Nephron (organoid): ENCODE measurements at regions not wholly inside any gene's neighbourhood (a gene's known extent, or its start where the extent isn't known, plus 50 kb on each side); places are given as distances from the start of the nearest gene placed in this dataset.

Experiments used
- H3K27ac Mint-ChIP-seq, 3 experiments: 2 replicates each; pipeline ENCODE4 v1.8.0; 2020; ENCODE audit warnings: mixed read lengths in 3 of 3, mild to moderate bottlenecking in 2 of 3, moderate library complexity in 1 of 3
- H3K27me3 Mint-ChIP-seq: 2 replicates; pipeline ENCODE4 v1.8.0; 2021; ENCODE audit warnings: low read depth, mild to moderate bottlenecking, moderate library complexity, mixed read lengths
- H3K36me3 Mint-ChIP-seq: 2 replicates; pipeline ENCODE4 v1.8.0; 2020; ENCODE audit warnings: low read depth, mixed read lengths
- H3K4me1 Mint-ChIP-seq: 2 replicates; pipeline ENCODE4 v1.8.0; 2020; ENCODE audit warnings: mixed read lengths
- H3K4me3 Mint-ChIP-seq, 3 experiments: 2 replicates each; pipeline ENCODE4 v1.8.0; 2020; ENCODE audit warnings: mild to moderate bottlenecking in 3 of 3, mixed read lengths in 3 of 3, moderate library complexity in 2 of 3
- H3K9me3 Mint-ChIP-seq: 2 replicates; pipeline ENCODE4 v1.8.0; 2020; ENCODE audit warnings: mixed read lengths
- CTCF ChIP-seq, 3 experiments: fragments of 200-600 bp; sonication (generic); IDR thresholded peaks; one replicate each; pipeline ENCODE4 v1.5.0; 2021; ENCODE audit warnings: antibody characterized with exemption in 3 of 3; ENCODE audit not compliant: unreplicated experiment in 3 of 3

- Mint-ChIP-seq H3K9me3 (no peaks in the 10 kb centered on the region), H3K4me1 (no peaks in the 10 kb centered on the region), H3K4me3 (no peak overlapping the region), H3K27me3 (no peaks in the 10 kb centered on the region), H3K36me3 (no peaks in the 10 kb centered on the region), H3K27ac (no peak overlapping the region)
- no peak for TF ChIP-seq CTCF (IDR thresholded peaks at IDR 0.05; ENCODE audit: unreplicated experiment in 3 of 3)
These were observed 104.4 kb upstream of the PRL start for GRCh38 chr6:22401206-22401605.

DNA sequence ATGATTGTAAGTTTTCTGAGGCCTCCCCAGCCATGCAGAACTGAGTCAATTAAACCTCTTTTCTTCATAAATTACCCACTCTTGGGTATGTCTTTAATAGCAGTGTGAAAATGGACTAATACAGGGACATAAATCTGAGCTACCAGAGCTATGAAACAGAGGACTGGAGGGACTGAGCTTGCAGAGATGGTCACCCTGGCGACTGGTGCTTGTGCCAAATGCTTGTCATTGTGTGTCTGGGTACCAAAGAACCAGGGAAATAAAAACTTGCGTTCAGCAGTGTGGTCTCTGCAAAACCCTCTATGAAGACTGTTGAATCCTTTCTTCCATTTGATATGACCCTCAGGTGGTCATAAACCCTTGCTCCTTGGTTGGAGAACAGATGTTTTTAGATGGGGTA, 105.1 kb upstream of the PRL start:
- Mint-ChIP-seq H3K27me3 (no peaks in the 10 kb centered on the region), H3K9me3 (no peaks in the 10 kb centered on the region), H3K36me3 (no peaks in the 10 kb centered on the region), H3K27ac (no peak overlapping the region), H3K4me1 (no peaks in the 10 kb centered on the region), H3K4me3 (no peak overlapping the region)
- no peak for TF ChIP-seq CTCF (IDR thresholded peaks at IDR 0.05; ENCODE audit: unreplicated experiment in 3 of 3)

DNA sequence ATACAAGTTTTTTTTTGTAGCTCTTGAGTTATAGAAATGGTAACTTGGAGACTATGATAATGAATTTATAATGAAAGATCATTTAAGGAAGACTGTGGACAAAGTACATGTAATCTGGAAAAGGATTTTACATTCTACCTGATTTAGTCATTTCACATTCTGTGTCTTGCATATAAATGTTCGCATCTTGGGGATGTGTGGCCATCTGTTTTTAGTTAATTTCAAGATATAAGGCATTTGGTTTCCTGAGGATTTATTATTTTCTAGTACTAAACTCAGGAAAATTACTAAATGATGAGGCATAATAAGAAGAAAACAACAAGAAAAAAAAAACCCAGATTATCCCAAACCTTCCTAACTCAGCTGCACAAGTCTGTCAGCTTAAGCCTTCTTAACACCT, 112.7 kb upstream of the PRL start:
- H3K36me3 Mint-ChIP-seq, result no peaks in the 10 kb centered on the region
- H3K4me1 Mint-ChIP-seq, result peaks cover 31% of the 10 kb centered on the region
- peak overlapping the region in 2 of 3 experiments; percentile 13 to 45 for H3K27ac Mint-ChIP-seq
- H3K9me3 Mint-ChIP-seq, result no peaks in the 10 kb centered on the region
- no peaks in the 10 kb centered on the region for H3K27me3 Mint-ChIP-seq
- H3K4me3 Mint-ChIP-seq, result no peak overlapping the region
- TF ChIP-seq CTCF (IDR thresholded peaks at IDR 0.05; ENCODE audit: unreplicated experiment in 3 of 3), result no peak

- Mint-ChIP-seq H3K4me1 (peaks cover 31% of the 10 kb centered on the region), H3K27me3 (no peaks in the 10 kb centered on the region), H3K27ac (peak overlapping the region; percentile 52 to 66 (median 57)), H3K36me3 (no peaks in the 10 kb centered on the region), H3K4me3 (no peak overlapping the region), H3K9me3 (no peaks in the 10 kb centered on the region)
- TF ChIP-seq CTCF (IDR thresholded peaks at IDR 0.05; ENCODE audit: unreplicated experiment in 3 of 3), result no peak
These were observed 114.7 kb upstream of the PRL start for GRCh38 chr6:22411376-22412105.

DNA sequence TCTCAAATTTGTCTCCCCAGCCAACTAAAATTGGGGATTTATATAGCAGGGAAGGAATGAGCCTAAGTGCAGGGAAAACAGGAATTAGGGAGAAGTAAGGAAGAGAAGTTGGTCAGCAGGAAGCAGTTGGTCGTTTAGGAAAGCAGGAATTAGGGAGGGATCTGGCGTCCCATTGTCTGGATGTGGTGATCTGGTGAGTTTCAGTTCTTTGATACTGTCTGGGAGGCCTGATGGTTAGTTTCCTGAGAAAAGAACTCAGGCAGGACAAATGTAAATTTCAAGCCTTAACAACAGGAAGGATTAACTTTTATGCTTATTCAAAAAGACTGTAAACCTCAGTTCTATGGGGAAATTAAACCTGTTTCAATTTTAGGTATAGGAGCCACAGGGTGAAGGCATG, 116.2 kb upstream of the PRL start:
- Mint-ChIP-seq H3K27me3 (no peaks in the 10 kb centered on the region), H3K36me3 (no peaks in the 10 kb centered on the region), H3K4me1 (peaks cover 31% of the 10 kb centered on the region), H3K4me3 (no peak overlapping the region), H3K27ac (peak overlapping the region in 2 of 3 experiments; percentile 21 to 66), H3K9me3 (peaks cover 2% of the 10 kb centered on the region)
- no peak for TF ChIP-seq CTCF (IDR thresholded peaks at IDR 0.05; ENCODE audit: unreplicated experiment in 3 of 3)

DNA sequence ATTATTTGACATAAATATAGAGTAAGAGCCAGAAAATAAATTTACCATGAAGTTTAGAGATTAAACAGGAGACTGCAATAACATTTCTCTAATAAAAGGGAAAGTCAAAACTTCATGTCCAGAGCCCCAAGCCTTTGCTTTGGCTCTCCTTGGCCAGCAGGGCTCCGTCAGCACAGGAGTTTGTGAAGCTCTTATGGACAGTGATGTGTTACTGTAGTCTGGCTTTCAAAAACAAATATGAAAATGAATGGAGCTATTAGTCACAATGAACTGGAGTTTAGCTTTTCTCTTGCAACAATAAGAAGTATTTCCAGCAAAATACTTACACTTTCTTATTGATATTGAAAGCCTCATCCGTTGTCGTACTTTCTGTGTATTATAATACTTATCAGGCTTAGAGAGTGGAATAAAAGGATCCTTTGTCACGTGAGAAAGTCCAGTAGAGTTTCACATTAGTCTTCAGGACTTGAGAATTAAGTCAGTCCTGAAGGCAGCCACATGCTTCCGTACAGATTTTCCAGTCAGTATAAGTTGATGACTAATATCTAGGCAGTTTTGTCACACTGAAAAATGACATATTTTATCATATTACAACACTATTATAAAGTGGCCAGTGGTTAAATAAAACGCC, 117.0 kb upstream of the PRL start:
- H3K27me3 Mint-ChIP-seq, result no peaks in the 10 kb centered on the region
- peaks cover 31% of the 10 kb centered on the region for H3K4me1 Mint-ChIP-seq
- peak overlapping the region in 2 of 3 experiments; percentile 37 to 66 for H3K27ac Mint-ChIP-seq
- peaks cover 3% of the 10 kb centered on the region for H3K36me3 Mint-ChIP-seq
- TF ChIP-seq CTCF (IDR thresholded peaks at IDR 0.05; ENCODE audit: unreplicated experiment in 3 of 3), result peak in 1 of 3 experiments; percentile 9
- peaks cover 10% of the 10 kb centered on the region for H3K9me3 Mint-ChIP-seq
- H3K4me3 Mint-ChIP-seq, result no peak overlapping the region
